Suprapubic skin (tissue), 4 donors: ENCODE measurements at regions not wholly inside any gene's neighbourhood (a gene's known extent, or its start where the extent isn't known, plus 50 kb on each side); places are given as distances from the start of the nearest gene placed in this dataset.

Experiments used
- DNase-seq, 2 donors: peaks; one replicate each; pipeline ENCODE4 v3.0.0-alpha.2; 2019; ENCODE audit warnings: low spot score in 2 of 2
- H3K27ac ChIP-seq: fragments of 200-600 bp; sonication (generic); one replicate; pipeline ENCODE4 v1.5.1; 2019
- H3K27me3 ChIP-seq: fragments of 200-600 bp; sonication (generic); one replicate; pipeline ENCODE4 v1.5.1; 2019
- H3K36me3 ChIP-seq: fragments of 200-600 bp; sonication (generic); one replicate; pipeline ENCODE4 v1.5.1; 2019
- H3K4me1 ChIP-seq: fragments of 200-600 bp; sonication (generic); one replicate; pipeline ENCODE4 v1.5.1; 2019
- H3K4me3 ChIP-seq: fragments of 200-600 bp; sonication (generic); one replicate; pipeline ENCODE4 v1.5.1; 2019; ENCODE audit warnings: mild to moderate bottlenecking
- H3K9me3 ChIP-seq: fragments of 200-600 bp; sonication (generic); one replicate; pipeline ENCODE4 v1.5.1; 2019
- EP300 ChIP-seq: sonication (generic); formaldehyde crosslinking; IDR thresholded peaks from one replicate; pipeline ENCODE4 v1.6.1; 2017; ENCODE audit warnings: antibody characterized with exemption
- POLR2A ChIP-seq, 2 donors: fragments of 450-650 bp; IDR thresholded peaks; one replicate each; pipeline ENCODE4 v1.6.1; 2017; ENCODE audit warnings: antibody characterized with exemption in 2 of 2, mild to moderate bottlenecking in 2 of 2, moderate library complexity in 2 of 2
- POLR2AphosphoS5 ChIP-seq, 3 donors: sonication (generic); formaldehyde crosslinking; IDR thresholded peaks; one replicate each; pipeline ENCODE4 v1.6.1; 2017; ENCODE audit warnings: antibody characterized with exemption in 3 of 3
- WGBS: methylation state at CpG from one replicate; pipeline ENCODE4 v1.1.5; 2018; 5-methylcytosine and 5-hydroxymethylcytosine counted together
- TF ChIP-seq, protein P1 (sequence below), 2 donors: fragments of 200-600 bp in 1 of 2; fragments of 450-650 bp in 1 of 2; sonication (generic) in 1 of 2; IDR thresholded peaks; one replicate each; pipeline ENCODE4 v1.5.1; 2016 to 2019; ENCODE audit warnings: antibody characterized with exemption in 2 of 2, mild to moderate bottlenecking in 1 of 2, moderate library complexity in 1 of 2

DNA sequence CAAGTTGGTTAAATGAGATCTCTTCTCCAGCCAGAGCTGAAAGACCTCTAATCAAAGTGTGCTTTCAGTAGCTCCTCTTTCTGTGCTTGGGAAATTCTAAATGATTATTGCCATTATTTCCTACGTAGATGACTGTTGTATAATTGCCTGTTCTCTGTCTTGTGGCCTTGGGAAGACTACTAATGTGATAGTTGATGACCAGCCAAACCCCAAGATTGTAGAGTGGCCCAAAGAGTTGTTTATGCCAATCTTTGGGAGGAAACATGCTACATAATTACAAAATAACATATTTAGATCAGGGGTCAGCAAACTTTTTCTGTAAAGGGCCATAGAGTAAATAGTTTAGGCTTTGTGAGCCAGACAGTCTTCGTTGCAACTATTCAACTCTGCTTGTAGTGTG, 135.1 kb upstream of the DIO2 start:
- Histone ChIP-seq H3K27ac (no peak overlapping the region), H3K4me3 (no peak overlapping the region), H3K4me1 (no peaks in the 10 kb centered on the region), H3K9me3 (no peaks in the 10 kb centered on the region), H3K27me3 (no peaks in the 10 kb centered on the region), H3K36me3 (no peaks in the 10 kb centered on the region)
- DNase-seq = no peak
- no peak for TF ChIP-seq EP300
- TF ChIP-seq POLR2AphosphoS5 (IDR thresholded peaks at IDR 0.05) = no peak
- TF ChIP-seq, protein P1, sequence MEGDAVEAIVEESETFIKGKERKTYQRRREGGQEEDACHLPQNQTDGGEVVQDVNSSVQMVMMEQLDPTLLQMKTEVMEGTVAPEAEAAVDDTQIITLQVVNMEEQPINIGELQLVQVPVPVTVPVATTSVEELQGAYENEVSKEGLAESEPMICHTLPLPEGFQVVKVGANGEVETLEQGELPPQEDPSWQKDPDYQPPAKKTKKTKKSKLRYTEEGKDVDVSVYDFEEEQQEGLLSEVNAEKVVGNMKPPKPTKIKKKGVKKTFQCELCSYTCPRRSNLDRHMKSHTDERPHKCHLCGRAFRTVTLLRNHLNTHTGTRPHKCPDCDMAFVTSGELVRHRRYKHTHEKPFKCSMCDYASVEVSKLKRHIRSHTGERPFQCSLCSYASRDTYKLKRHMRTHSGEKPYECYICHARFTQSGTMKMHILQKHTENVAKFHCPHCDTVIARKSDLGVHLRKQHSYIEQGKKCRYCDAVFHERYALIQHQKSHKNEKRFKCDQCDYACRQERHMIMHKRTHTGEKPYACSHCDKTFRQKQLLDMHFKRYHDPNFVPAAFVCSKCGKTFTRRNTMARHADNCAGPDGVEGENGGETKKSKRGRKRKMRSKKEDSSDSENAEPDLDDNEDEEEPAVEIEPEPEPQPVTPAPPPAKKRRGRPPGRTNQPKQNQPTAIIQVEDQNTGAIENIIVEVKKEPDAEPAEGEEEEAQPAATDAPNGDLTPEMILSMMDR (IDR thresholded peaks at IDR 0.05) = no peak
- no peak for TF ChIP-seq POLR2A (IDR thresholded peaks at IDR 0.05)
- WGBS = 65% methylated on average over 2 of the region's 2 CpGs

DNA sequence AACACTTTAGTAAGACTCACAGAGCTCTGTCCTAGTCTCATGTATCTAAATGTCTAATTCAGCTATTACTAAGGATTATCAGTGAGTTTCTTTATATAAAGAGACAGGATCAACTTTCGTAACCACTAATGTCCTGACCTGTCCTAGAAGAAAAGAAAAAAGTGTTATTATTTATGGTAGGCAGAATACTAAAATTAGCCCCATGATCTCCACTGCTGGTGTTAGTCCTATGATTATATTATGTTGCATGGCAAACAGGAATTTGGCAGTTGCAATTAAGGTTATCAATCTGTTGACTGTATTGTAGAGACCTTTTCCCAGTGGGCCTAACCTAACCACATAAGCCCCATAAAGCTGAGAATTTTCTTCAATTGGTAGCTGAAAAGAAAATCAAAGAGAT, 132.9 kb upstream of the DIO2 start:
- H3K27ac ChIP-seq = no peak overlapping the region
- TF ChIP-seq POLR2A (IDR thresholded peaks at IDR 0.05) (no peak), POLR2AphosphoS5 (IDR thresholded peaks at IDR 0.05) (no peak), EP300 (no peak)
- TF ChIP-seq, protein P1 (IDR thresholded peaks at IDR 0.05) = no peak
- H3K4me3 ChIP-seq = no peak overlapping the region
- H3K9me3 ChIP-seq = no peaks in the 10 kb centered on the region
- H3K4me1 ChIP-seq = no peaks in the 10 kb centered on the region
- no peak for DNase-seq
- 89% methylated on average over 1 of the region's 1 CpG for WGBS
- no peaks in the 10 kb centered on the region for H3K27me3 ChIP-seq
- no peaks in the 10 kb centered on the region for H3K36me3 ChIP-seq

GRCh38 chr14:80336608-80337106, 125.4 kb upstream of the DIO2 start:
- 45% methylated on average over 2 of the region's 2 CpGs for WGBS
- no peaks in the 10 kb centered on the region for H3K9me3 ChIP-seq
- no peak overlapping the region for H3K27ac ChIP-seq
- H3K36me3 ChIP-seq = no peaks in the 10 kb centered on the region
- DNase-seq = no peak
- TF ChIP-seq EP300 (no peak), POLR2A (IDR thresholded peaks at IDR 0.05) (no peak), POLR2AphosphoS5 (IDR thresholded peaks at IDR 0.05) (no peak)
- TF ChIP-seq, protein P1 (IDR thresholded peaks at IDR 0.05) = no peak
- no peaks in the 10 kb centered on the region for H3K4me1 ChIP-seq
- no peaks in the 10 kb centered on the region for H3K27me3 ChIP-seq
- no peak overlapping the region for H3K4me3 ChIP-seq

- no peak for TF ChIP-seq POLR2AphosphoS5 (IDR thresholded peaks at IDR 0.05)
- TF ChIP-seq, protein P1 (IDR thresholded peaks at IDR 0.05) = no peak
- TF ChIP-seq POLR2A (IDR thresholded peaks at IDR 0.05) = no peak
- no peak for TF ChIP-seq EP300
- H3K4me3 ChIP-seq = no peak overlapping the region
- no peaks in the 10 kb centered on the region for H3K27me3 ChIP-seq
- WGBS = 44% methylated on average over 1 of the region's 1 CpG
- no peaks in the 10 kb centered on the region for H3K9me3 ChIP-seq
- DNase-seq = no peak
- no peaks in the 10 kb centered on the region for H3K4me1 ChIP-seq
- no peaks in the 10 kb centered on the region for H3K36me3 ChIP-seq
- H3K27ac ChIP-seq = no peak overlapping the region
Measured at GRCh38 chr14:80325688-80326087, 114.4 kb upstream of the DIO2 start.

GRCh38 chr14:80325112-80325511, 113.8 kb upstream of the DIO2 start:
- TF ChIP-seq POLR2AphosphoS5 (IDR thresholded peaks at IDR 0.05) (no peak), EP300 (no peak), POLR2A (IDR thresholded peaks at IDR 0.05) (no peak)
- TF ChIP-seq, protein P1 (IDR thresholded peaks at IDR 0.05) = no peak
- H3K4me1 ChIP-seq = no peaks in the 10 kb centered on the region
- no peak overlapping the region for H3K27ac ChIP-seq
- 98% methylated on average over 6 of the region's 6 CpGs for WGBS
- no peak for DNase-seq
- no peaks in the 10 kb centered on the region for H3K9me3 ChIP-seq
- H3K36me3 ChIP-seq = no peaks in the 10 kb centered on the region
- no peaks in the 10 kb centered on the region for H3K27me3 ChIP-seq
- no peak overlapping the region for H3K4me3 ChIP-seq
